ENCODE measurements at regions not wholly inside any gene's neighbourhood (a gene's known extent, or its start where the extent isn't known, plus 50 kb on each side); places are given as distances from the start of the nearest gene placed in this dataset.
"Not testable (repeated sequence)": the region's sequence is repeated elsewhere in the genome, so short reads cannot be mapped to it uniquely, and the experiment has no call there.

DNA sequence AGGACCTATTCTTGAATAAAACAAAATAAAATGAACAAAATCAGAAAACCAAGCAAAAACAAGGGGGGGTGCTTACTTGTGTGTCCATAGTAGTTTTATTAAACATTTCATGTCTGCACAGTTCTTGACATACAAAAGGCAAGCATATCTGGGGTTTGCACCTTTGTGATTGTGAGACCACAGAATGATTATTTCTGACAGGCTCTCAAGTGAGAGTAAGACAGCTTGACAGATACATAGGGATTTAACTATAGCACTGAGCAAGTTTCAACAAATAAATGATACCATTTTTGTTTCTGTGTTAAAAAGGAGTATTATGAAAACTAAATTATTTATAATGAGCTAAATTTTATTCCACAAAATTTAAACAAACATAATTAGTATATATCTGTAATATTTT is 712.0 kb upstream of the PCDH10 start:
- H3K27me3 ChIP-seq (ENCODE audit: insufficient read depth, low read length) = no peaks in the 10 kb centered on the region

DNA sequence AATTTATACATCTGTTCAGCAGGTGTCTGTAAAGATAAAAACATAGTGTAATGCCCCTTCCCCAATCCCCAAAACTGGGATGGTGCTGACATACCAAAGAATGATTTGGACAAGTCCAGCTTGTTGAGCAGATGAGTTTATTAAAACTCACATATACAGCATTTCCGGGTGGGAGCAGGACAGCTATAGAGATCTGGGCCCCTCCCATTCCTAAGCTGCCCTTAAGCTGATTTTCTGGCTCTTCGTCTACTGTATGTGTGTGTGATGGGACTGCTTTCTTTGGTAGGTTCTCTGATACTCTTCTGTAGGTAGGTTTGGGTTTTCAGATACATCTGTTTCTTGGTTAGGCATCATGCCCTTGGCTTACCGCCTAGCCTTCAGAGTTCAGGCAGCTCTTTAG is 703.7 kb upstream of the PCDH10 start:
- peaks cover 17% of the 10 kb centered on the region for H3K9me3 ChIP-seq (ENCODE audit: low read length)
- no peaks in the 10 kb centered on the region for H3K36me3 ChIP-seq (ENCODE audit: insufficient read depth, low read length)
- no peak overlapping the region for H3K4me3 ChIP-seq (ENCODE audit: low read depth, low read length, poor library complexity, severe bottlenecking)
- H3K9me2 ChIP-seq (ENCODE audit: low read depth, low read length) = no peaks in the 10 kb centered on the region
- H2AFZ ChIP-seq (ENCODE audit: low read length) = peak overlapping the region; percentile 60; the same call in 1 of the 2 replicates
- H3K27me3 ChIP-seq (ENCODE audit: insufficient read depth, low read length) = no peaks in the 10 kb centered on the region
- H4K20me1 ChIP-seq (ENCODE audit: insufficient read depth, low read length) = no peaks in the 10 kb centered on the region
- H3K27ac ChIP-seq (ENCODE audit: low read depth, low read length, poor library complexity, severe bottlenecking) = no peak overlapping the region
- H3K9ac ChIP-seq (ENCODE audit: low read length) = no peak overlapping the region
- no peak overlapping the region for H3K4me2 ChIP-seq (ENCODE audit: low read length)
- no peaks in the 10 kb centered on the region for H3F3A ChIP-seq (ENCODE audit: insufficient read depth, low read length)
- no peaks in the 10 kb centered on the region for H3K4me1 ChIP-seq (ENCODE audit: insufficient read depth, low read length, severe bottlenecking)
- TF ChIP-seq, protein P1, sequence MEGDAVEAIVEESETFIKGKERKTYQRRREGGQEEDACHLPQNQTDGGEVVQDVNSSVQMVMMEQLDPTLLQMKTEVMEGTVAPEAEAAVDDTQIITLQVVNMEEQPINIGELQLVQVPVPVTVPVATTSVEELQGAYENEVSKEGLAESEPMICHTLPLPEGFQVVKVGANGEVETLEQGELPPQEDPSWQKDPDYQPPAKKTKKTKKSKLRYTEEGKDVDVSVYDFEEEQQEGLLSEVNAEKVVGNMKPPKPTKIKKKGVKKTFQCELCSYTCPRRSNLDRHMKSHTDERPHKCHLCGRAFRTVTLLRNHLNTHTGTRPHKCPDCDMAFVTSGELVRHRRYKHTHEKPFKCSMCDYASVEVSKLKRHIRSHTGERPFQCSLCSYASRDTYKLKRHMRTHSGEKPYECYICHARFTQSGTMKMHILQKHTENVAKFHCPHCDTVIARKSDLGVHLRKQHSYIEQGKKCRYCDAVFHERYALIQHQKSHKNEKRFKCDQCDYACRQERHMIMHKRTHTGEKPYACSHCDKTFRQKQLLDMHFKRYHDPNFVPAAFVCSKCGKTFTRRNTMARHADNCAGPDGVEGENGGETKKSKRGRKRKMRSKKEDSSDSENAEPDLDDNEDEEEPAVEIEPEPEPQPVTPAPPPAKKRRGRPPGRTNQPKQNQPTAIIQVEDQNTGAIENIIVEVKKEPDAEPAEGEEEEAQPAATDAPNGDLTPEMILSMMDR (IDR thresholded peaks at IDR 0.05; ENCODE audit: low read length) = no peak
- no peak for TF ChIP-seq EZH2 (IDR thresholded peaks at IDR 0.05; ENCODE audit: borderline replicate concordance, low read length)
- no peaks in the 10 kb centered on the region for H3K79me2 ChIP-seq (ENCODE audit: insufficient read depth, low read length)

More for the DNA sequence above, 712.0 kb upstream of the PCDH10 start:
- no peak overlapping the region for H3K4me3 ChIP-seq (ENCODE audit: low read depth, low read length, poor library complexity, severe bottlenecking)
- no peaks in the 10 kb centered on the region for H3K9me3 ChIP-seq (ENCODE audit: low read length)
- H4K20me1 ChIP-seq (ENCODE audit: insufficient read depth, low read length) = no peaks in the 10 kb centered on the region
- no peaks in the 10 kb centered on the region for H3K9me2 ChIP-seq (ENCODE audit: low read depth, low read length)
- no peaks in the 10 kb centered on the region for H3F3A ChIP-seq (ENCODE audit: insufficient read depth, low read length)
- no peak overlapping the region for H2AFZ ChIP-seq (ENCODE audit: low read length)
- TF ChIP-seq EZH2 (IDR thresholded peaks at IDR 0.05; ENCODE audit: borderline replicate concordance, low read length) = no peak
- H3K9ac ChIP-seq (ENCODE audit: low read length) = no peak overlapping the region
- H3K4me1 ChIP-seq (ENCODE audit: insufficient read depth, low read length, severe bottlenecking) = no peaks in the 10 kb centered on the region
- no peaks in the 10 kb centered on the region for H3K79me2 ChIP-seq (ENCODE audit: insufficient read depth, low read length)
- no peak overlapping the region for H3K4me2 ChIP-seq (ENCODE audit: low read length)
- no peak overlapping the region for H3K27ac ChIP-seq (ENCODE audit: low read depth, low read length, poor library complexity, severe bottlenecking)
- no peaks in the 10 kb centered on the region for H3K36me3 ChIP-seq (ENCODE audit: insufficient read depth, low read length)

DNA sequence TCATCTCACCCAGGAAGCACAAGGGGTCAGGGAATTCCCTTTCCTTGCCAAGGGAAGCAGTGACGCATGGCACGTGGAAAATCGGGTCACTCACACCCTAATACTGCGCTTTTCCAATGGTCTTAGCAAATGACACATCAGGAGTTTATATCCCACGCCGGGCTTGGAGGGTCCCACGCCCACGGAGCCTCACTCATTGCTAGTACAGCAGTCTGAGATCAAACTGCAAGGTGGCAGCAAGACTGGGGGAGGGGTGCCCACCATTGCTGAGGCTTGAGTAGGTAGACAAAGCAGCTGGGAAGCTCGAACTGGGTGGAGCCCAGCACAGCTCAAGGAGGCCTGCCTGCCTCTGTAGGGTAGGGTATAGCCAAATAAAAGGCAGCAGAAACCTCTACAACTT is 691.1 kb upstream of the PCDH10 start:
- H3F3A ChIP-seq (ENCODE audit: insufficient read depth, low read length); H3K4me2 ChIP-seq (ENCODE audit: low read length); H4K20me1 ChIP-seq (ENCODE audit: insufficient read depth, low read length); H3K27me3 ChIP-seq (ENCODE audit: insufficient read depth, low read length); H2AFZ ChIP-seq (ENCODE audit: low read length); H3K9me2 ChIP-seq (ENCODE audit: low read depth, low read length); H3K4me1 ChIP-seq (ENCODE audit: insufficient read depth, low read length, severe bottlenecking); H3K9ac ChIP-seq (ENCODE audit: low read length); H3K79me2 ChIP-seq (ENCODE audit: insufficient read depth, low read length); H3K9me3 ChIP-seq (ENCODE audit: low read length); H3K36me3 ChIP-seq (ENCODE audit: insufficient read depth, low read length); H3K4me3 ChIP-seq (ENCODE audit: low read depth, low read length, poor library complexity, severe bottlenecking); H3K27ac ChIP-seq (ENCODE audit: low read depth, low read length, poor library complexity, severe bottlenecking): not testable (repeated sequence)

DNA sequence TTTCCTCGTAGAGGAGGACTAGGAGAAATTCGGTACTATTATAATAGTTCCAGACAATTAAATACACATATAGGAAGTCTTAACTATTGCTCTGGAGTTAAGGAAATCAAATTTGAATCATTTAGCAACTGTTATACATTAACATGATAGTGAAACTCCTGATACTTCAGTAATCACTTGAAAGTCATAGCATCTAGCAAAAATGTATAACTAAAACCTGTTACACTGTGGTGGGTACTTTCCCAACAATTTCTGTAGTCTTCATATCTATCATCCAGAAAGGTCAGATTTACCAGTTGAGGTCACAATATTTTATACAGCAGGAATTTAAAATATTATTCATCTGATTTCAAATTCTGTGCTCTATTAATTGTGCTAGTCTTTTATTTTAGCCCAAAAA is 669.6 kb upstream of the PCDH10 start:
- H3K9me3 ChIP-seq (ENCODE audit: low read length) = 0 out of 2 replicates have a peak, but pooled peaks cover 3% of the 10 kb centered on the region
- no peaks in the 10 kb centered on the region for H3K79me2 ChIP-seq (ENCODE audit: insufficient read depth, low read length)
- no peak overlapping the region for H3K4me3 ChIP-seq (ENCODE audit: low read depth, low read length, poor library complexity, severe bottlenecking)
- no peaks in the 10 kb centered on the region for H3K9me2 ChIP-seq (ENCODE audit: low read depth, low read length)
- no peaks in the 10 kb centered on the region for H3K4me1 ChIP-seq (ENCODE audit: insufficient read depth, low read length, severe bottlenecking)
- peak overlapping the region; percentile 86; the same call in 1 of the 2 replicates for H2AFZ ChIP-seq (ENCODE audit: low read length)
- H4K20me1 ChIP-seq (ENCODE audit: insufficient read depth, low read length) = no peaks in the 10 kb centered on the region
- H3K36me3 ChIP-seq (ENCODE audit: insufficient read depth, low read length) = no peaks in the 10 kb centered on the region
- no peak overlapping the region for H3K4me2 ChIP-seq (ENCODE audit: low read length)
- H3K27me3 ChIP-seq (ENCODE audit: insufficient read depth, low read length) = no peaks in the 10 kb centered on the region
- TF ChIP-seq, protein P1 (IDR thresholded peaks at IDR 0.05; ENCODE audit: low read length) = no peak
- TF ChIP-seq EZH2 (IDR thresholded peaks at IDR 0.05; ENCODE audit: borderline replicate concordance, low read length) = no peak
- no peaks in the 10 kb centered on the region for H3F3A ChIP-seq (ENCODE audit: insufficient read depth, low read length)
- H3K9ac ChIP-seq (ENCODE audit: low read length) = no peak overlapping the region
- no peak overlapping the region for H3K27ac ChIP-seq (ENCODE audit: low read depth, low read length, poor library complexity, severe bottlenecking)
